PC-3 (cell line): ENCODE measurements at regions not wholly inside any gene's neighbourhood (a gene's known extent, or its start where the extent isn't known, plus 50 kb on each side); places are given as distances from the start of the nearest gene placed in this dataset.

Experiments
- EZH2phosphoT487 ChIP-seq: fragments of 300-600 bp; sonication (generic); IDR thresholded peaks from 2 replicates; pipeline ENCODE4 v1.6.1; 2018; ENCODE audit warnings: mild to moderate bottlenecking, antibody characterized with exemption, low read length, borderline replicate concordance
- TF ChIP-seq, protein P1 (sequence below): fragments of 300-600 bp; sonication (generic); conservative IDR thresholded peaks from 2 replicates; pipeline ENCODE4 v1.5.1; 2017; ENCODE audit warnings: antibody characterized with exemption, low read depth, mild to moderate bottlenecking, low read length

DNA sequence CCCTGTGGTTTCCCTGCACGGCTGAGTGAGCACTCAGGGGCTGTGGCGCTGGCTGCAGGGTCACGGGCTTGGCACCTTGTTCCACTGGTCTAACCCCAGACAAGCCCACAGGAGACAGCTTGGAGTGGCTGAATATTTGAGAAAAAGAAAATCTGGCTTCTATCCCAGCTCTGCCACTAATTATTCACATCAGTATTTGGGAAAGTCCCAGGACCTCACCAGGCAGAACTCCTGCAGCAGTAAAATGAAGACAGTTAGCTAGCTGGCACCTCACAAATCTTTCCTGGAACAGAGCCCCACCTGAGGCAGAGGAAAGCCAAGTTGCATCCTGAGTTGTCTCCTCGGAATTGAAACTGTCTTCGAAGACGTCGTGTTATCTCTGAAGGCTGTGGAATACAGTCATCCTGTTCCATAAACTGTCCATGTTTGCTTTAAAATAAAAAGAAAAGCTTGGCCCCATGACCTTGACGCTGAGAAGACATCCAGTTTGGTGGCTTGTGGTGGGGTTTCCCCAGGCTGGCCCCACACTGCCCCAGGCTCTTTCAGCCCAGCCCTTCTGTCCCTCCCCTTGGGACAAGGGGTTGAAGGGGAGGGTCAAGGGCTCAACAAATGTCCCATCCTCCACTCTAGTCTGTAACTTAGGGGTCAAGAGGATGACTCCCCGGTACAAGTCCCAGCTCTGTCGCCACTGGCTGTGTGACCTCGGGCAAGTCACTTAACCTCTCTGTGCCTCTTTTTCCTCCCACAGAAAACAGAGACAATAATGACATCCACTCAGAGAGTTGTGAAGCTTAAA is 93.8 kb upstream of the TMPRSS2 start:
- TF ChIP-seq, protein P1, sequence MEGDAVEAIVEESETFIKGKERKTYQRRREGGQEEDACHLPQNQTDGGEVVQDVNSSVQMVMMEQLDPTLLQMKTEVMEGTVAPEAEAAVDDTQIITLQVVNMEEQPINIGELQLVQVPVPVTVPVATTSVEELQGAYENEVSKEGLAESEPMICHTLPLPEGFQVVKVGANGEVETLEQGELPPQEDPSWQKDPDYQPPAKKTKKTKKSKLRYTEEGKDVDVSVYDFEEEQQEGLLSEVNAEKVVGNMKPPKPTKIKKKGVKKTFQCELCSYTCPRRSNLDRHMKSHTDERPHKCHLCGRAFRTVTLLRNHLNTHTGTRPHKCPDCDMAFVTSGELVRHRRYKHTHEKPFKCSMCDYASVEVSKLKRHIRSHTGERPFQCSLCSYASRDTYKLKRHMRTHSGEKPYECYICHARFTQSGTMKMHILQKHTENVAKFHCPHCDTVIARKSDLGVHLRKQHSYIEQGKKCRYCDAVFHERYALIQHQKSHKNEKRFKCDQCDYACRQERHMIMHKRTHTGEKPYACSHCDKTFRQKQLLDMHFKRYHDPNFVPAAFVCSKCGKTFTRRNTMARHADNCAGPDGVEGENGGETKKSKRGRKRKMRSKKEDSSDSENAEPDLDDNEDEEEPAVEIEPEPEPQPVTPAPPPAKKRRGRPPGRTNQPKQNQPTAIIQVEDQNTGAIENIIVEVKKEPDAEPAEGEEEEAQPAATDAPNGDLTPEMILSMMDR = no peak
- no peak for TF ChIP-seq EZH2phosphoT487
